ENCODE measurements at regions not wholly inside any gene's neighbourhood (a gene's known extent, or its start where the extent isn't known, plus 50 kb on each side); places are given as distances from the start of the nearest gene placed in this dataset.

DNA sequence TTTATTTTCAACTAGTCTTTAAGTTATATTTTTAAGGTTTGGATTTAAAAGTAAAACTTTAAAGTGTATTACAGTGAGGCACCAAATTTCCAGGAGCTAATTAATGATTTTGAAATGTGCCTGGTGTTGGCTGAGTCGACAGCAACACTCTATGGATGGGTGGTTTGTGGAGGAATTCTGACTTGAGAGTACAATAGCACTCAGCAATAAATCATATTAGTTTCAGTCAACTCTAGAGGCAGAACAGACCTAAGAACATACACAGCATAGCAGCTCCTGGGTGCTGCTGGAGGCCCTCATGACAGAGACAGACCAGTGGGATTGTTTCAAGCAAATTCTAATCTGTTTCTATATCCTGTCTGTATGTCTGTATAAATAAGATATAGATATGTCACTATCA lies 673.4 kb downstream of the TRIML1 start:
- H3K4me1 ChIP-seq (ENCODE audit: control insufficient read depth, insufficient read depth, low read length): no peaks in the 10 kb centered on the region
- no peak for TF ChIP-seq ZBTB21 (tag by site-specific recombination; IDR thresholded peaks at IDR 0.05)
- TF ChIP-seq PBX3 (CRISPR knock-in tag; IDR thresholded peaks at IDR 0.05): no peak
- no peak for TF ChIP-seq ZNF324 (tag by site-specific recombination; IDR thresholded peaks at IDR 0.05)
- TF ChIP-seq PRDM10 (tag by site-specific recombination; IDR thresholded peaks at IDR 0.05): no peak
- TF ChIP-seq, protein P1, sequence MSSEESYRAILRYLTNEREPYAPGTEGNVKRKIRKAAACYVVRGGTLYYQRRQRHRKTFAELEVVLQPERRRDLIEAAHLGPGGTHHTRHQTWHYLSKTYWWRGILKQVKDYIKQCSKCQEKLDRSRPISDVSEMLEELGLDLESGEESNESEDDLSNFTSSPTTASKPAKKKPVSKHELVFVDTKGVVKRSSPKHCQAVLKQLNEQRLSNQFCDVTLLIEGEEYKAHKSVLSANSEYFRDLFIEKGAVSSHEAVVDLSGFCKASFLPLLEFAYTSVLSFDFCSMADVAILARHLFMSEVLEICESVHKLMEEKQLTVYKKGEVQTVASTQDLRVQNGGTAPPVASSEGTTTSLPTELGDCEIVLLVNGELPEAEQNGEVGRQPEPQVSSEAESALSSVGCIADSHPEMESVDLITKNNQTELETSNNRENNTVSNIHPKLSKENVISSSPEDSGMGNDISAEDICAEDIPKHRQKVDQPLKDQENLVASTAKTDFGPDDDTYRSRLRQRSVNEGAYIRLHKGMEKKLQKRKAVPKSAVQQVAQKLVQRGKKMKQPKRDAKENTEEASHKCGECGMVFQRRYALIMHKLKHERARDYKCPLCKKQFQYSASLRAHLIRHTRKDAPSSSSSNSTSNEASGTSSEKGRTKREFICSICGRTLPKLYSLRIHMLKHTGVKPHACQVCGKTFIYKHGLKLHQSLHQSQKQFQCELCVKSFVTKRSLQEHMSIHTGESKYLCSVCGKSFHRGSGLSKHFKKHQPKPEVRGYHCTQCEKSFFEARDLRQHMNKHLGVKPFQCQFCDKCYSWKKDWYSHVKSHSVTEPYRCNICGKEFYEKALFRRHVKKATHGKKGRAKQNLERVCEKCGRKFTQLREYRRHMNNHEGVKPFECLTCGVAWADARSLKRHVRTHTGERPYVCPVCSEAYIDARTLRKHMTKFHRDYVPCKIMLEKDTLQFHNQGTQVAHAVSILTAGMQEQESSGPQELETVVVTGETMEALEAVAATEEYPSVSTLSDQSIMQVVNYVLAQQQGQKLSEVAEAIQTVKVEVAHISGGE (tag by site-specific recombination; conservative IDR thresholded peaks at IDR 0.05; ENCODE audit: low read depth): no peak
- no peak for TF ChIP-seq ZNF10 (tag by site-specific recombination; IDR thresholded peaks at IDR 0.05)
- no peaks in the 10 kb centered on the region for H3K36me3 ChIP-seq (ENCODE audit: control insufficient read depth in 2 of 2, insufficient read depth in 1 of 2, low read length in 2 of 2)
- ChIA-PET CTCF (no interaction called here), POLR2A (no interaction called here)
- H3K27ac ChIP-seq (ENCODE audit: extremely low read depth, low read depth, low read length): no peak overlapping the region
- H3K9me3 ChIP-seq (ENCODE audit: control insufficient read depth, insufficient read depth, low read depth, low read length): no peaks in the 10 kb centered on the region
- H3K4me3 ChIP-seq (ENCODE audit: low read depth, low read length): no peak overlapping the region

DNA sequence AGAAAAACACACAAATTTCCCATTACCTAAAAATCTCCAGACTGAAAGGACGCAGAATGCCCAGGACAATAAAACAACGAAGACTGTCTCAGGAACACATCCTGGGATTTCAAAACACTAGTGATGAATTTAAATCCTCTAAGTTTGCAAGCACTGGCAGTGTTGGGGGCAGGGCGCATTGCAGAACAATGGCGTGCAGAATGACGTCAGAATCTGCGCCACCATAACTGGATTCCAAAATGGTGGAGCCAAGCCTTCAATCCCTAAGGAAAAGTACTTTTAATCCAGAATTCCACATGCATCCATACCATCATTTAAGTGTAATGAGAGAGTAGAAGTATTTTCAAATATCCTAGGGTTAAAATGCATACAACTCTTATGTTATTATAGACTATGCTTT lies 679.1 kb downstream of the TRIML1 start:
- ChIA-PET CTCF (no interaction called here), POLR2A (no interaction called here)
- no peaks in the 10 kb centered on the region for H3K9me3 ChIP-seq (ENCODE audit: control insufficient read depth, insufficient read depth, low read depth, low read length)
- no peak overlapping the region for H3K4me3 ChIP-seq (ENCODE audit: low read depth, low read length)
- no peaks in the 10 kb centered on the region for H3K36me3 ChIP-seq (ENCODE audit: control insufficient read depth in 2 of 2, insufficient read depth in 1 of 2, low read length in 2 of 2)
- TF ChIP-seq ZNF544 (tag by site-specific recombination; IDR thresholded peaks at IDR 0.05) (no peak), KLF8 (tag by site-specific recombination; IDR thresholded peaks at IDR 0.05) (no peak), ZNF274 (IDR thresholded peaks at IDR 0.05; ENCODE audit: low read length) (no peak), ZNF274 (tag by site-specific recombination; IDR thresholded peaks at IDR 0.05; ENCODE audit: borderline replicate concordance) (no peak), ZNF514 (tag by site-specific recombination; IDR thresholded peaks at IDR 0.05) (no peak), ZNF747 (tag by site-specific recombination; IDR thresholded peaks at IDR 0.05) (no peak), ZNF488 (tag by site-specific recombination; IDR thresholded peaks at IDR 0.05) (no peak), ZNF302 (tag by site-specific recombination; IDR thresholded peaks at IDR 0.05; ENCODE audit: low read depth) (no peak)
- TF ChIP-seq, protein P2, sequence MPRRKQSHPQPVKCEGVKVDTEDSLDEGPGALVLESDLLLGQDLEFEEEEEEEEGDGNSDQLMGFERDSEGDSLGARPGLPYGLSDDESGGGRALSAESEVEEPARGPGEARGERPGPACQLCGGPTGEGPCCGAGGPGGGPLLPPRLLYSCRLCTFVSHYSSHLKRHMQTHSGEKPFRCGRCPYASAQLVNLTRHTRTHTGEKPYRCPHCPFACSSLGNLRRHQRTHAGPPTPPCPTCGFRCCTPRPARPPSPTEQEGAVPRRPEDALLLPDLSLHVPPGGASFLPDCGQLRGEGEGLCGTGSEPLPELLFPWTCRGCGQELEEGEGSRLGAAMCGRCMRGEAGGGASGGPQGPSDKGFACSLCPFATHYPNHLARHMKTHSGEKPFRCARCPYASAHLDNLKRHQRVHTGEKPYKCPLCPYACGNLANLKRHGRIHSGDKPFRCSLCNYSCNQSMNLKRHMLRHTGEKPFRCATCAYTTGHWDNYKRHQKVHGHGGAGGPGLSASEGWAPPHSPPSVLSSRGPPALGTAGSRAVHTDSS (tag by site-specific recombination; IDR thresholded peaks at IDR 0.05): no peak
- no peaks in the 10 kb centered on the region for H3K4me1 ChIP-seq (ENCODE audit: control insufficient read depth, insufficient read depth, low read length)
- H3K27ac ChIP-seq (ENCODE audit: extremely low read depth, low read depth, low read length): no peak overlapping the region
